HG03066 (cell line): ENCODE measurements at regions not wholly inside any gene's neighbourhood (a gene's known extent, or its start where the extent isn't known, plus 50 kb on each side); places are given as distances from the start of the nearest gene placed in this dataset.
"Not testable (repeated sequence)": the region's sequence is repeated elsewhere in the genome, so short reads cannot be mapped to it uniquely, and the experiment has no call there.

Experiments
- ATAC-seq: cut with Tn5 transposase; IDR thresholded peaks from one replicate; pipeline ENCODE4 v1.9.1; 2021; ENCODE audit warnings: low read depth; ENCODE audit not compliant: unreplicated experiment

DNA sequence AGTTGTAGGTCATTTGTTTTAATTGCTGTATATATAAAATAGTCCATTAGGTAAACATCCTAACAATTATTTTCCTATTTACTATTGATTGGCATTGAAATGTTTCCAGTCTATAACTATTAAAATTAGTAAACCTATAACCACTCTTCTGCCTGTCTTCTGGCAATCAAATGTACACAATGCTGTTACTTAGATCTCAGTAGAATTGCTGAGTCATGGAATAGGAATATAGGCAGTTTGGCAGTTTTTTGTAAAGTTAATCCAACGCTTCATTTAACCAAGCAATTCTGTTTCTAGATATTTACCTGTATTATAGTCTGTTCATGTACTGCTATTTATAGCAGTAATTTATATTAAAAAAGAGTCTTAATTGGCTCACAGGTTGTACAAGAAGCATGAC is 518.1 kb downstream of the DCDC2C start:
- no peak for ATAC-seq

DNA sequence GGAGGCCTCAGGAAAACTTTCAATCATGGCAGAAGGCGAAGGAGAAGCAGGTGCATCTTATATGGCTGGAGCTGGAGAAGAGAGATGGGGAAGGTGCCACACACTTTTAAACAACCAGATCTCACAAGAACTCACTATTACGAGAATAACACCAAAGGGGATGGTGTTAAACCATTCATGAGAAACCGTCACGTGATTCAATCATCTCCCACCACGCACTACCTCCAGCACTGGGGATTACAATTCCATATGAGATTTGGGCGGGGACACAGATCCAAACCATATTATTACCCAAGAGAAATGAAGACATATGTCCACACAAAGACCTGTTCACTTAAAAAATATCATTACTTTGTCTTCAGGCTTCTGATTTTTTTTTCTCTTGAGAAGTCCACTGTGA is 518.5 kb downstream of the DCDC2C start:
- no peak for ATAC-seq

DNA sequence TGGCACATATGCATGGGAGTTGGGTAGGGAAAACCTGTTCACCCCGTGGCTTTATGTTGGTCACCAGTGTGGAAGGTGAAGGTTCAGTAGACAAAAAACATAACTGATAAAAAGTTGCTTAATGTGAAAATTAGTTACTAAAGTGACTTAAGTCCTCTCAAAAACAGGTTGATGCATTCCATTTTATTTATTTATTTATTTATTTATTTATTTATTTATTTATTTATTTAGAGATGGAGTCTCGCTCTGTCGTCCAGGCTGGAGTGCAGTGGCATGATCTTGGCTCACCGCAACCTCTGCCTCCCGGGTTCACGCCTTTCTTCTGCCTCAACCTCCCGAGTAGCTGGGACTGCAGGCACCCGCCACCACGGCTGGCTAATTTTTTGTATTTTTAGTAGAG is 541.0 kb downstream of the DCDC2C start:
- ATAC-seq, result not testable (repeated sequence)

DNA sequence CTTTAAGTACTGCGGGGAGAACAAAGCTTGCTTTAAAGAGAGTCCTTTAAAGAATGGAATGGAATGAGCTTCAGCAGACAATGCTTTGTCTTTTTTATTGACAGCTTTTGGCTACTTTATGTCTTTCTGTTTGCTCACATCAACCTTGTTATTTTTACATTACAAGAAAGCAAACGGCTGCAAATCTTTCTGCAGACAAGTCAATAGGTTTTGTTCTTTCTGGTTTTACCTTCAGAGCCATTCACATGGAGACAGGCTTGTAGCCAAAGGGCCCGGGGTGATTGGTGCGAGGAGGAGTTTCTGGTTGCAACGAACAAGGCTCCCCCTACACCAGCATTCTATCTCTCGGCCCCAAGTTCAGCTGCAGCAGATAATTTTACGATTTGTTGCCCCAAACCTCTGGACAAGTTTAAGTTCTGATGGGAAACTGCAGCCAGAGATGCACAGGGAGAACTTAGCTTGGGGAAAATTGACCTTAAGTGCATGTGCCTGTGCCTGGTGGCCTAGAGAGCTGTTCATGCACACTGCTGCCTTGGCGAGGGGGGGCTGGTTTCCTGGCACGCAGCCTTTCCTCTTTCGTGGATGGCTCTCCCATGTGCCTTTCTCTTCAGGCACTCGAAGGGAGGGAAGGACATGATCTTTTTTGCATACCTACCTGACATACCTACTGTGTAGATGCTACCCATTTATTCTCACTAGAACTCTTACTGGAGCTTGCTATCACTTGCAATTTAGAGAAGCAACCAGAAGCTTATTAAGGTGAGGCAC is 543.2 kb downstream of the DCDC2C start:
- ATAC-seq, result no peak

DNA sequence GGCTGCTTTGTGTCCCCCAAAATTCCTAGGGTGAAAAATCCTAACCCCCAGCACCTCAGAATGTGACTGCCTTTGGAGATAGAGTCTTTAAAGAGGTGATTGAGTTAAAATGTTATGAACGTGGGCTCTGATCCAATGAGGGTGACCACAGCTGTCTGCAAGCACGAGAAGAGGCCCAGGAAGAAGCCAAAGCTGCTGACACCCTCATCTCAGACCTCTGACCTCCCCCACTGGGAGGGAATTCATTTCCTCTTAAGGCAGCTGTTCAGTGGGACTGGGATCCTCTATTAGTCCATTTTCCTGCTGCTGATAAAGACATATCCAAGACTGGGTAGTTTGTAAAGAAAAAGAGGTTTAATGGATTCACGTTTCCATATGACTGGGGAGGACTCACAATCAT is 544.4 kb downstream of the DCDC2C start:
- no peak for ATAC-seq

DNA sequence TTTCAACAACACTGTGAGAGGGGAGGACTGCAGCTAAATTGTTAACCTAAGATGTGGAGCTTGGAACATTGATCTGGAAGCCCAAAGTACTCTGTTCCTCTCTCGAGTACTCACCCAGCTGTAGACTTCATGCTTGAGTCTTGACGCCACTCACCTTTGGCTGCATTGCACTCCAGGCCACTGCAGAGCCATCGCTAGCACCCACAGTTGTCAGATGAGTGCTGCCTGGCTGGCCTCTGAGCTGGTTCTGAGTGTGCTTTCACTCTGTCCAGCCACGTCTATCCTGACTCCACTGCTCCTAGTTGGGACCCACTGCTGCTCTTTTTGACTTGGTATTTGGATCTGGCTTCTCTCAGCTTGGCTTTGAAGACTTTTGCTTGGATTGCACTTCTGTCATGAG is 552.1 kb downstream of the DCDC2C start:
- ATAC-seq, result no peak

DNA sequence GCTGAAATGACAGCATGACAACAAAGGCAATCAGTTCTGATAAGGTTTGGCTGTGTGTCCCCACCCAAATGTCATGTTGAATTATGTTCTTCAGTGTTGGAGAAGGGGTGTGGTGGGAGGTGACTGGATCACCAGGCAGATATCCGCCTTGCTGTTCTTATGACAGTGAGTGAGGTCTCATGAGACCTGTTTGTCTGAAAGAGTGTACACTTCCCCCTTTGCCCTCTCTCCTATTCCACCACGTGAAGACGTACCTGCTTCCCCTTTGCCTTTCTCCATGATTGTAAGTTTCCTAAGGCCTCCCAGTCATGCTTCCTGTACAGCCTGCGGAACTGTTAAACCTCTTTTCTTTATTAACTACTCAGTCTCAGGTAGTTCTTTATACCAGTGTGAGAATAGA is 553.0 kb downstream of the DCDC2C start:
- ATAC-seq, result no peak

DNA sequence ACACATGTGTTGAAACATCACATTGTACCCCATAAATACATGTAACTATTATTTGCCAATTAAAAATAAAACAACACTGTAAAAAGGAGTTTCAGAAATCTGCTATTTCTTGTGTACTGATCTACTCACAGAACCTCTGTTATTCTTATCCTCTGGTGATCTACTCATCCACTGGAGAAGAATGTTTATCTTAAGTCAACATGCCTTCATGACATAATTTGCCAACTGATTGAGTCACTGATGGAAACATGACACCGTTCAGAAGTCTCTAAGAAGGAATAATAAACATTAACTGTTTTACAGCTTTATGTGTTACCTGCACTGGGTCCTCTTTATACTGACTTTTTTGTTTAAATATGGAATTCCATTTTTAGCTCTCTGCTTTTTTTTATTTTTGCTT is 555.2 kb downstream of the DCDC2C start:
- ATAC-seq, result no peak

DNA sequence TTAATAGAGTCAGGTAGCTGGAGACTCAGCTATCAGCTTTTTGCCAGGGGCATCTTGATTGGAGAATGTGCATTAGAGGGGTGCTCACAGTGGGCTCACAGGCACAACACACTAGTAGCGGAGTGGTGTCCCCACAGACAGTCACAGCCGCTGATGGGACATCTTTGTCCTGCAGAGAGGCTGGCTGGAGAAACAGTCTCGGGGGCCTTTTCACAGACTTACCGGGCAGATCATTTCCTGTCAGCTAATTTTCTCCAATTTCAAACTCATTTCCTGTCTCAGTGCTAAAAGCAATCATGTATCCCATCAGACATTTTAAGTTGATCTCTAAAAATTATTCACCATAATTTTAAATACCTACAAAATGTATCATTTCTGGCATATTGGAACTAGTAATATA is 562.6 kb downstream of the DCDC2C start:
- no peak for ATAC-seq

DNA sequence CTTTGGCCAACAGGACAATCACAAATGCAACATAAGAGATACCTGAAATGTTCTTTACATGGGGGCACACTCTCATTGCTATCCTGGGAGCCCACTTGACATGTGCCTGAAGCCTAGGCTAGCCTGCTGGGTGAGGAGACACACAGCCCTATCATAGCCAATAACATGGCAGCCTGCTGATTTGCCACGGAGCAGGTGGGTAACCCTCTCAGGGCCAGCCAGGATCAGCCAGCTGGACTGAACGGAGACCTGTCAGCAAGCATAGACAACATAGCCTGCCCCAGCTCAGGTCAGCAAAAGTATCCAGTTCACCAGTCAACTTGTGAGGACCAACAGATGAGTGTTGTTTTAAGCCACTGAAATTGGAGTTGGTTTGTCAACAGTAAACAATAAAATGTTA is 566.5 kb downstream of the DCDC2C start:
- ATAC-seq, result no peak

DNA sequence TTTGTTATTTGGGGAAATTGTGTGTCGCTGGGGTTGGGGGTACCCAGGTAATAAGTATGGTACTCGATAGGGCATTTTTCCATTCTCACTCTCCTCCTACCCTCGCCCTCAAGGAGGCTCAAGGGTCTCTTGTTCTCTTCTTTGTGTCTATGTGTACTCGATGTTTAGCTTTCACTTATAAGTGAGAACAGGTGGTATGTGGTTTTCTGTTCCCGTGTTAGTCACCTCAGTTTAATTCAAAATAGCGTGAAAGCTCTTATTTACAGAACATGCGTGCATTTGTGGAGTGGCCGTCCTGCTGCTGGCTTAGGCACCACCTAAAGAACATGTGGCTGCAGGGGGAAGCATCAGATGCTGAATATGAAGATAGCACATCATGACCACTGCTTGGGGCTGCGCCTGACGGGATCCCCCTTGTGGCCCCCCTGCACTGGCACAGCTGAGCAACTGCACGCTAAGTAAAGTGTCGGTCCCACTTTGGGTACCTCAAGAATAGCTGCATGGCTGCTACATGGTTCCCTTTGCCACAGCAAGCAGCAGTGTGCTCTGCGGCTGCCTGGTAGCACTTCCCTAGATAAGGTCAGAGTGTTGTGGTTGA is 569.0 kb downstream of the DCDC2C start:
- ATAC-seq, result no peak

DNA sequence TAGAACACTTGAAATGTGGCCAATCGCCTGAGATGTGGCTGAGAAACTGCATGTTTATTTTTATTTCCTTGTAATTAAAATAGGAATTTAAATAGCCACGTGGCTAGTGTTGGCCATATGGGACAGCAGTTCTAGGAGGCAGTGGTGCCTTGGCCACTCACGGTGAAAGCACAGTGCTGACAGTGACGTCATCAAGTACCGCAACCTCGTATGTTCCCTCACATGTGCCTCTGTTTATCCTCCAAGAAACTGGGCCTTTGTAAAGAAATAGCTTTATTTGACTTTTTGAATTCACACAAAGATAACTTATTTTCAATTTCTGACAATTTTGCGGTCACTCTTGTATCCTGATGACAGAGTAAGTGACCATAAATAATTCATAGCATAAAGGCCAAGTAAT is 575.0 kb downstream of the DCDC2C start:
- no peak for ATAC-seq

DNA sequence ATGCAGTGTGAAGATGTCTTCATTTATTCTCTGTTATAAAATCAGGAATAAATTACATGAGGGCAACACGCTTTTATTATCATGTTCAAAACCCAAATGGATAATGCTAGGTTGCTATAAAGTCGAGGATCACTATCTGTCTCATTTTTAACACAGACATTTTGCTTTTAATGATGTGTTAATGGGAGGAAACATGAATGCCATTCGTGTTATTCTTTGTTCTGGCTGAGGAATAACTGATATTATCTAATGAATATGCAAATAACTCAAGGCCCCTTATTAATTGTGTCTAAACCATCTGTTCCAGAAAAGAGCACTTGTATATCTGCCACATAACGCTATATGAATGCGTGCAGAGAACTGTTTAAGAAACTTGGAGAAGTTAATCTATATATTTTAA is 576.1 kb downstream of the DCDC2C start:
- no peak for ATAC-seq

DNA sequence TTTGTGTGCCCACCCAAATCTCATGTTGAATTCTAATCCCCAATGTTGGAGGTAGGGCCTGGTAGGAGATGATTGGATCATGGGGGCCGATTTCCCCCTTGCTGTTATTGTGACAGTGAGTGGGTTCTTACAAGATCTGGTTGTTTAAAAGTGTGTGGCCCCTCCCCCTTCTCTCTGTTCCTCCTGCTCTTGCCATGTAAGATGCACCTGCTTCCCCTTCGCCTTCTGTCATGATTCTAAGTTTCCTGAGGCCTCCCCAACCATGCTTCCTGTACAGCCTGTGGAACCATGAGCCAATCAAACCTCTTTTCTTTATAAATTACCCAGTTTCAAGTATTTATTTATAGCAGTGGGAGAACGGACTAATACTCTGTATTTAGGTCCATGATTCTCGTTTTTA is 588.1 kb downstream of the DCDC2C start:
- ATAC-seq, result no peak

DNA sequence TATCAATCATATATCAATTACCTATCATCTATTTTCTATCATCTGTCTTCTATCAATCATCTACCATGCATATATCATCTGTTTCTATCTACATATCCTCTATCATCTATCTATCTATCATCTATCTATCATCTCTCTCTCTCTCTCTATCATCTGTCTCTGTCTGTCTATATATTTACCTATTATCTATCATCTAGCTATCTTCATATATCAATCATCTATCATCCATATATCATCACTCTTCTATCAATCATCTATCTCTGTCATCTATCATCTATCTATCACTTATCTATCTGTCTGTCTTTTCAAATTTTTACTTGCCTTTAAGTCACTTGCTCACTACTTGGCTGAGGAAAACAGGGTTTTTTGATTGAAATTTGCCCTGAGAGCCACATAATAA is 592.3 kb downstream of the DCDC2C start:
- no peak for ATAC-seq

DNA sequence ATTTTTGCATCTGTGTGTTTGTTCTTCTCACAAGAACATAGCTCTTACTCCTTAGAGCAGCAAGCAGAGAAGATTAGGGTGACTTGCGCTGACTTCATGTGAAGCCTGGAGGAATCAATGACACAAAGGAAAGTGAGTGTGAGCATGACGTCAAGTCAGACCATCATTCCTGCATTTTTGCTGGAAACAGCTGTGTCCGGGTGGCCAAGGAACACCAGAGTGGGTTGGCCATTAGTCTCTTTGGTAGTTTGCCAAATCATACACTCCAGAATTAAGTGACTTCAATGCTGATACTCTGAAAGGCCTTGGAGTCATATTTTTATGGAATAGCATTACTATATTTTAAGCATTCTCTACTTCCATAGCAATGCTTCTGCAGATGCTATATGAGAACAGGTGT is 597.2 kb downstream of the DCDC2C start:
- ATAC-seq, result no peak

DNA sequence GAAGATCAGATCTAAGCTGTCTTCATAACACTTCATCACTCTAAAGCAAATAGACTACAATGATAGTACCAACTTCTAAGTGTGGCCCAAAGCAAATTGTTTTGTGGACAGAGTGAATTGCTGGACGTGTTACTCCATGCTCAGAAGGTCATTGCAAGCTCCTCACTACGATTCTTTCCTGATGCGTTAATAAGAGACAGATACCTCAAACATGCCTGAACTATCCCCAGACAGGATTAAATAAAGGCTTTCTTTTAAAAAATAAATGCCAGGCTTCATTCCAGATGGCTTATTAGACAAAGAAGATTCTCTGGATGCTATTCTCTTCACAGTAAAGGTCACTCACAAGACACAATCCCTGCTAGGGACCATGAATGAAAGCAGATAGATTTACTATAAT is 621.2 kb downstream of the DCDC2C start:
- ATAC-seq, result no peak

DNA sequence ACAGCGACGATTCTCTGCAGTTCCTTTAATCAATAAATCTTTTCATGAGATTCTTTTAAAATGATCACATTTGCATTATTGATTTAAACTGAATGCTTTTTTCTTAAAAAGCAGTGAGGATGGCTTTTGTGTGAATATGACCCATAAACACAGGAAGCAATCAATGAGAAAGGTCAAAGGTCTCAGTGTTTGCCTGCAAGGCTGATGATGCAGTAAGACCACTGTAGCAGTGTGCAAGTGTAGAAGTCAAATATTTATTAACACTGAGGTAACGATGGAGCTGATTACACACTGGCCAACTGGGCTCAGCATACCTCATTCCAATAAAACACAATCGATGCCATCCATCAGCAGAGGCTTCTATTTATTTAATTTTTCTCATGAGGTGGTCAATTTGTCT is 633.5 kb downstream of the DCDC2C start:
- ATAC-seq, result no peak

DNA sequence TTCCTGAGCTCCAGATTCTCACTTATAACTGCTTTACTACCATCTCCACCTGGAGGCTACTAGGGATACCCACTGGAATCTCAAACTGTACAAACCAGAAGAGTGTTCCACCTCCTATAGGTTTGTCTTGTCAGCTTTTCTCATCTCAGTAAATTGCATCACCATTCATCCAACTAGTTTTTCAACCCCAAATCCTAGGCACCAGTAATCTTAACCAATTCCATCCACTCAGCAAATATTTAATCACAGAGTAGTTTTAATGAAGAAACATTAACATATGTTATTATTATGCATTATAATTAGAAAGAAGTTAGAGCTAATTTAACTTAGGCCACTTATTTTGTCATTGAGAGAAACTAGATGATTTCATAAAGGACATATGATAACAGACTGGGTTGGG is 635.0 kb downstream of the DCDC2C start:
- no peak for ATAC-seq

DNA sequence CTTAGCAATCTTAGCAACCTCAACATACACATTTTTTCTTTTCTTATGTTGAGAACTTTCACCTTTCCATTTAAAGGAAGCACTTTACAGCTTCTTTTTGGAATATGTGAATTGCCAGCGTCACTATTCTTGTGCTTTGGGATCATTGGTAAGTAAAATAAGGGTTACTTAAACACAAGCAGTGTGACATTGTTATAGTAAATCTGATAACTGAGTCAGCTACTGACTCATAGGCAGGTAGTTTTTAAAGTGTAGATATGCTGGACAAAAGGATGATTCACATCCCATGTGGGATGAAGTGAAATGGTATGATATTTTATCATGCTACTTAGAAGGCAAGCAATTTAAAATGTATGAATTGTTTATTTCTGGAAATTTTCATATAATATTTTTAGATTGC is 637.2 kb downstream of the DCDC2C start:
- ATAC-seq, result no peak

DNA sequence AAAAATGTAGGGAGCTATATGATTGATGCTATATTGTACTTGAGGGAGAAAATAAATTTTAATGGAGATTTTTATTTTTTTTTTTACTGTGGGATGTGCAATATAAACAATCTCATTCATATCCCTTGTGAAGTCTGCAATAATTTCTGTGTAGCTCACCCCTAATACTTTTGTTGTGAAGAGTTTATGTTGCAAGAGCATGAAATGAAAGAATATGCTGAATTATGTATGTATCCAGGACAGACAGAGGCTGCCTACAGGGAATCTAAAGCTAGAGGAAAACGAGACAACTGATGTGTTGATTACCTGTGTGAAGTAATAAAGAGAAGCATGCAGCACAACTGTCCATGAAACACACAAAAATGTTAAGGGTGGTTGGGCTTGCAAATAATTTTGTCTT is 643.3 kb downstream of the DCDC2C start:
- no peak for ATAC-seq

DNA sequence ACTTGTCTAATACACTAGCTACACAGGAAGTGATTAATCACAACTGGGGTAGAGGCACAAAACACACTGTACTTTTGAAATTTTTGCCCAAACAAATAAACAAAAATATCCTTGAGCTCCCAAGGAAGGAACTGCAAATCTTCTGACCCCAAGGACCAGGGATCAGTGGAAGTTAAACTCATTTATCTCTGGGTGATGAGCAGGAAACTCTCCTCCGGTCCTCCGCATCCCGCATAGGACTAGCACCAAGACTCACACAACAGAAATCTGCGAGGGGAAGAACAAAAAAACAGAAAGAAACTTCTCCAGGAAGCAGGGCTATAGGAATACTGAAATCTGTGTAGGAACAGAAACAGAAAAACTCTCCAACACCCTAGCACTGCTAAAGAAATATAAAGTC is 650.3 kb downstream of the DCDC2C start:
- ATAC-seq, result no peak

DNA sequence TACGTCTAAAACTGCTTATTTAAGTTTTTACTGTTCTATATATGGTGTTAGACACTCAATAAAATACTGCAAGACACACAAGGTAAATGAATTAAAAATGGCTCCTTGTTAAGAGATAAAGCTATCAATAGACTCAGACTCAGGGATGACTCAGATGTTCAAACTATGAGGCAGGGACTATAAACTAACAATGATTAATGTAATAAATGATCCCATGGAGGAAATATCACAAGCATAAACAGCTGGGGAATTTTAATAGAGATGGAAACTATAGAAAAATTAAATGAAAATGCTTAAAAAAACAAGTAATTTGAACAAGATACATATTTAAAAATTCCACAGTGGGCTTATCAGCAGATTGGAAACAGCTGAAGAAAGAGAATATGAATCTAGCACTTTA is 650.8 kb downstream of the DCDC2C start:
- ATAC-seq, result no peak
